ENCODE measurements at regions not wholly inside any gene's neighbourhood (a gene's known extent, or its start where the extent isn't known, plus 50 kb on each side); places are given as distances from the start of the nearest gene placed in this dataset.

GRCh38 chr10:117762819-117763172 lies 220.2 kb downstream of the EMX2 start:
- Histone ChIP-seq H3K14ac (ENCODE audit: insufficient read length) (no peak overlapping the region), H3K79me1 (ENCODE audit: low read depth, low read length) (no peaks in the 10 kb centered on the region), H3K23me2 (ENCODE audit: low read depth, low read length) (no peaks in the 10 kb centered on the region), H3K36me3 (ENCODE audit: control insufficient read depth in 2 of 4, insufficient read depth in 4 of 4, low read length in 3 of 4) (no peaks in the 10 kb centered on the region), H2BK5ac (ENCODE audit: low read depth, low read length) (no peak overlapping the region), H3K4ac (replicated peaks; ENCODE audit: insufficient read length, low read depth, low read length) (no peak overlapping the region), H2BK120ac (replicated peaks; ENCODE audit: low read depth, low read length) (no peak overlapping the region), H3K4me1 (replicated peaks in 1 of 4; ENCODE audit: control insufficient read depth in 3 of 4, insufficient read depth in 4 of 4, low read length in 3 of 4) (no peaks in the 10 kb centered on the region), H4K20me1 (replicated peaks in 1 of 2; ENCODE audit: control insufficient read depth in 1 of 2, insufficient read depth in 2 of 2, low read length in 2 of 2) (no peaks in the 10 kb centered on the region), H2BK12ac (ENCODE audit: low read depth, low read length) (no peak overlapping the region), H4K91ac (replicated peaks; ENCODE audit: insufficient read length, low read length) (no peak overlapping the region), H3K23ac (ENCODE audit: insufficient read length) (no peak overlapping the region), H3K4me2 (ENCODE audit: insufficient read depth in 1 of 2, low read depth in 2 of 2, low read length in 2 of 2) (no peak overlapping the region), H2AK5ac (ENCODE audit: low read depth, low read length) (no peak overlapping the region), H3K18ac (ENCODE audit: extremely low read depth, low read length) (no peak overlapping the region), H2BK20ac (ENCODE audit: low read length) (no peak overlapping the region), H3K9me3 (ENCODE audit: insufficient read depth in 2 of 2, low read depth in 1 of 2, low read length in 1 of 2) (no peaks in the 10 kb centered on the region), H3K9ac (replicated peaks in 1 of 4; ENCODE audit: extremely low read depth in 1 of 4, low read depth in 3 of 4, low read length in 3 of 4) (no peak overlapping the region), H2BK15ac (ENCODE audit: low read length) (no peak overlapping the region), H4K8ac (ENCODE audit: extremely low read depth, insufficient read depth, low read length) (no peak overlapping the region), H2AFZ (ENCODE audit: low read length) (no peak overlapping the region), H3K79me2 (ENCODE audit: control insufficient read depth in 1 of 2, insufficient read depth in 2 of 2, low read length in 2 of 2) (no peaks in the 10 kb centered on the region), H3K27me3 (replicated peaks in 1 of 4; ENCODE audit: control insufficient read depth in 3 of 4, extremely low read depth in 1 of 4, insufficient read depth in 3 of 4, low read length in 3 of 4) (no peaks in the 10 kb centered on the region; a peak in 1 of 7 replicates), H3K56ac (replicated peaks; ENCODE audit: insufficient read length, low read depth, low read length) (no peak overlapping the region), H4K5ac (ENCODE audit: insufficient read length, low read depth, low read length) (no peak overlapping the region), H3K4me3 (ENCODE audit: extremely low read depth in 1 of 4, insufficient read depth in 2 of 4, low read depth in 3 of 4, low read length in 4 of 4) (no peak overlapping the region), H3K27ac (ENCODE audit: low read depth, low read length) (no peak overlapping the region)
- CTCF ChIA-PET (ENCODE audit: partially characterized antibody) = interaction anchor here (0.8 to 1.5 kb wide), 6 partner anchors 8 to 53 kb away, joined by 3 to 4 read pairs (median 3); no protein-coding TSS in a partner anchor
- DNase-seq (ENCODE audit: low read depth in 1 of 2, low spot score in 2 of 2) (no peak), FAIRE-seq (no peak)
- POLR2A ChIA-PET (ENCODE audit: partially characterized antibody) = no interaction called here
- WGBS, 2 experiments (ENCODE audit: extremely low coverage in 1 of 2, insufficient coverage in 1 of 2, insufficient read length in 1 of 2, insufficient replicate concordance in 2 of 2, low coverage in 1 of 2, low lambda C conversion rate in 2 of 2, missing lambda C conversion rate in 1 of 2) = 84% methylated on average over 9 of the region's 9 CpGs; no CpG with 5 or more reads in 1 of the 2 experiments
- TF ChIP-seq RNF2 (IDR thresholded peaks at IDR 0.05; ENCODE audit: borderline replicate concordance, low read depth, low read length, missing control alignments, poor library complexity, severe bottlenecking) (no peak), CTBP2 (IDR thresholded peaks at IDR 0.05; ENCODE audit: borderline replicate concordance, insufficient read depth, insufficient read length, low read length) (no peak), YY1 (IDR thresholded peaks at IDR 0.05; ENCODE audit: low read depth, low read length) (no peak), RFX5 (IDR thresholded peaks at IDR 0.05; ENCODE audit: borderline replicate concordance, low read depth, low read length) (no peak), SIRT6 (IDR thresholded peaks at IDR 0.05; ENCODE audit: low read length) (no peak), EP300 (IDR thresholded peaks at IDR 0.05; ENCODE audit: borderline replicate concordance in 1 of 2, low read depth in 2 of 2, low read length in 2 of 2) (no peak), TAF7 (optimal IDR thresholded peaks at IDR 0.05; ENCODE audit: borderline replicate concordance, low read depth, low read length) (no peak), RBBP5 (IDR thresholded peaks at IDR 0.05; ENCODE audit: borderline replicate concordance, low read depth, low read length) (no peak), BACH1 (IDR thresholded peaks at IDR 0.05; ENCODE audit: low read length) (no peak), GABPA (IDR thresholded peaks at IDR 0.05; ENCODE audit: borderline replicate concordance, insufficient read depth, low read length) (no peak), CEBPB (IDR thresholded peaks at IDR 0.05; ENCODE audit: low read depth, low read length) (no peak), JUND (IDR thresholded peaks at IDR 0.05; ENCODE audit: low read length) (no peak), KDM1A (IDR thresholded peaks at IDR 0.05; ENCODE audit: borderline replicate concordance, low read length) (no peak), GTF2F1 (IDR thresholded peaks at IDR 0.05; ENCODE audit: borderline replicate concordance, low read depth, low read length) (no peak)

All from H1 (cell line).